HEK293T (cell line): ENCODE measurements at regions not wholly inside any gene's neighbourhood (a gene's known extent, or its start where the extent isn't known, plus 50 kb on each side); places are given as distances from the start of the nearest gene placed in this dataset.

Experiments used
- BHLHE40 ChIP-seq: fragments of 450-650 bp; IDR thresholded peaks from 2 replicates; pipeline ENCODE4 v1.6.1; 2016; ENCODE audit warnings: mild to moderate bottlenecking, moderate library complexity, borderline replicate concordance
- CTBP1 ChIP-seq: fragments of 450-650 bp; IDR thresholded peaks from 2 replicates; pipeline ENCODE4 v1.6.1; 2016; ENCODE audit warnings: borderline replicate concordance
- ELF4 ChIP-seq: fragments of 450-650 bp; IDR thresholded peaks from 2 replicates; pipeline ENCODE4 v1.6.1; 2017; ENCODE audit warnings: antibody characterized with exemption
- FOXA1 ChIP-seq: fragments of 450-650 bp; IDR thresholded peaks from 2 replicates; pipeline ENCODE4 v1.6.1; 2016; ENCODE audit warnings: mild to moderate bottlenecking
- FOXK2 ChIP-seq: fragments of 450-650 bp; IDR thresholded peaks from 2 replicates; pipeline ENCODE4 v1.6.1; 2016; ENCODE audit warnings: mild to moderate bottlenecking
- FOXM1 ChIP-seq: fragments of 450-650 bp; IDR thresholded peaks from 2 replicates; pipeline ENCODE4 v1.6.1; 2017; ENCODE audit warnings: mild to moderate bottlenecking, borderline replicate concordance
- LEF1 ChIP-seq: fragments of 450-650 bp; IDR thresholded peaks from 2 replicates; pipeline ENCODE4 v1.6.1; 2017; ENCODE audit warnings: mild to moderate bottlenecking, borderline replicate concordance
- SP1 ChIP-seq: fragments of 450-650 bp; IDR thresholded peaks from 2 replicates; pipeline ENCODE4 v1.6.1; 2017
- SUZ12 ChIP-seq: fragments of 450-650 bp; IDR thresholded peaks from 2 replicates; pipeline ENCODE4 v1.6.1; 2016; ENCODE audit warnings: mild to moderate bottlenecking
- TARDBP ChIP-seq: fragments of 450-650 bp; IDR thresholded peaks from 2 replicates; pipeline ENCODE4 v1.6.1; 2016
- ZNF384 ChIP-seq: fragments of 450-650 bp; IDR thresholded peaks from 2 replicates; pipeline ENCODE4 v1.6.1; 2016

- TF ChIP-seq CTBP1 = no peak
- no peak for TF ChIP-seq SP1
- TF ChIP-seq SUZ12 = no peak
- no peak for TF ChIP-seq BHLHE40
- no peak for TF ChIP-seq FOXA1
- TF ChIP-seq LEF1 = no peak
- no peak for TF ChIP-seq TARDBP
- TF ChIP-seq ELF4 = no peak
- TF ChIP-seq ZNF384 = no peak
- no peak for TF ChIP-seq FOXK2
- no peak for TF ChIP-seq FOXM1
Measured at GRCh38 chr6:48747471-48747870, 636.5 kb upstream of the PTCHD4 start.
